T-helper 22 cell (primary cell): ENCODE measurements at regions not wholly inside any gene's neighbourhood (a gene's known extent, or its start where the extent isn't known, plus 50 kb on each side); places are given as distances from the start of the nearest gene placed in this dataset.

Source experiments
- DNase-seq: peaks from one replicate; pipeline ENCODE4 v3.0.0-alpha.2; 2020; ENCODE audit warnings: low read depth

DNA sequence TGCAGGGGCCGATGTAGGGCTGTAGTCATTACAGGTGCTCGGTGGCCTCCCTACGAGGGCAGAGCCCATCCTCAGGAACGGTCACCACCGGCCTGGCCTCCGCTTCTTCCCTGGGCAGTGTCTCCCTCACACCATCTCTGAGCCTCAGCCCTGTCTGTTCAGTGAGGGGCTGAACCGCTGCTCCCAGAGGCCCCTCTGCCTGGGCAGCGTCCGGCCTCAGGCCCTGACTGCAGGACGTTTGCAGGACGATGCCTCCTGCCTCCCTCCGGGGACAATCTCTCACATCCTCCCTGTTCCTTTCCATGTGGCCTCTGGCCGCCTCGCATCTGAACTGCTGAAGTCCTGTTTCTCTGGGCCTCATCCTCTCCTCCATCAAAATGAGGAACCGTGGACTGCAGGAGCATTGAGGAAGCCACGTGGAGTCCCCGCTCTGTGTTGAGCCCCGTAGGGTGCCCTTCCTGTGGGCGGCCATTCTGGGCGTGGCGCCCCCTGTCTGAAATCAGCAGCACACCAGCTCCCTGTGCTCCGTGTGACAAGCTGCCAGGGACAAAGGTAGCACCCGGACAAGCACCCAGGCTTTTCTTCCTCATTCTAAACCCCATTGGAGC is 933.5 kb downstream of the BRD1 start:
- no peak for DNase-seq

DNA sequence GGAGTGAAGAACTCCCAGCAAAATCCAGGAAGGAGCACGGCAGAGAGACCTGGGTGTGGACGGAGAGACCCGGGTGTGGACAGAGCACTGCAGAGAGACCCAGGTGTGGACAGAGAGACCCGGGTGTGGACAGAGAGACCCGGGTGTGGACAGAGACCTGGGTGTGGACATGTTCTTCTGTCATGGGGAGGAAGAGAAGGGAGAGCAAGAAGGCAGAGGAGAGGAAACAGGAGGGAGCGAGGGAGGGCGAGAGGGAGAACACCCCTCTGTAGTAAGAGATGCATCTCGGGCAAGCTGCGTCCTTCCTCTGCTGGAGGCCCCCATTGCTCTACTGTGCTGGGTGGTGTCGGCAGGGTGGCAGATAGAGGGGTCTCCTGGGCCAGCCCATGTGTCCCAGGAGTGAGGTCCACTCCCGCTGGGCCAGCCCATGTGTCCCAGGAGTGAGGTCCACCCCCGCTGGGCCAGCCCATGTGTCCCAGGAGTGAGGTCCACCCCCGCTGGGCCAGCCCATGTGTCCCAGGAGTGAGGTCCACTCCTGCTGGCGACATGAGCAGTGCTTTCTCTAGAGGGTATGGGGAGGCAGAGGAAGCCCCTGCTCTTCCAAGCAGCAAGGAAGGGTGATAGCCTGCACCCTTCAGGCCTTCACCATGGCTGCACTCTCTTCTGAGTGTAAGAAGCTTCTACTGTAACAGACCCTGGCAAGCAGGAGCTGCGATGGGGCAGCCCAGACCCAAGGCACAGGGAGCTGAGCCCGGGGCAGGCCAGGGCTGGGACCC is 934.2 kb downstream of the BRD1 start:
- no peak for DNase-seq

DNA sequence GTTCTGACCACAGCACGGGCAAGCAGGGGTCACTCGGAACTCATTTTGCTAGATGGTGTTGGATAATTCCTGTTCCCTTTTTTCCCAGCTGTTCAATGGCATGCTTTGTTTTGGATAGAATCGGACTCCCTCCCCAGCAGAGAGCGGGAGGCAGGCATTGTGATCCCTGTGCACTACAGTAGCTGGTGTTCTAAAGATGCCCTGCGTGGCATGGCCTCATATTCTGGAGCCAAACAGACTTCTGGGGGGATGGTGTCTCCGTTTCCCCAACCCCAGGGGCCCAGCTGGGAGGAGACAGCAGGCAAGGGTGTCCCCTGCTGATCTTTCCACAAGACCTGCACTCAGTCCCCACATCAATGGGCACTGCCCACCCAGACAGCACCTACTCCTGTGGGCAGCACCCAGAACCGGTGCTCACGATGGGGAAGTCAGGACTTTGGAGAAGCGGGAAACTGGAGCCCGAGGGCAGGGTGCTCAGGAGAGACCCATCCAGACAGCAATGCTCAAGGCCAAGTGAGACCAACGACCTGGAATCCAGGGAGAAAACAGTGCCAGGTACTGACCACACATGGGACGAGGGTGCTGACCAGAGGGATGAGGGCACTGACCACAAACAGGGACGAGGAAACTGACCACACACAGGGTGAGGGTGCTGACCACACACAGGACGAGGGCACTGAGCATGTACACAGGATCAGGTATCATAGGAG is 934.9 kb downstream of the BRD1 start:
- DNase-seq: no peak

DNA sequence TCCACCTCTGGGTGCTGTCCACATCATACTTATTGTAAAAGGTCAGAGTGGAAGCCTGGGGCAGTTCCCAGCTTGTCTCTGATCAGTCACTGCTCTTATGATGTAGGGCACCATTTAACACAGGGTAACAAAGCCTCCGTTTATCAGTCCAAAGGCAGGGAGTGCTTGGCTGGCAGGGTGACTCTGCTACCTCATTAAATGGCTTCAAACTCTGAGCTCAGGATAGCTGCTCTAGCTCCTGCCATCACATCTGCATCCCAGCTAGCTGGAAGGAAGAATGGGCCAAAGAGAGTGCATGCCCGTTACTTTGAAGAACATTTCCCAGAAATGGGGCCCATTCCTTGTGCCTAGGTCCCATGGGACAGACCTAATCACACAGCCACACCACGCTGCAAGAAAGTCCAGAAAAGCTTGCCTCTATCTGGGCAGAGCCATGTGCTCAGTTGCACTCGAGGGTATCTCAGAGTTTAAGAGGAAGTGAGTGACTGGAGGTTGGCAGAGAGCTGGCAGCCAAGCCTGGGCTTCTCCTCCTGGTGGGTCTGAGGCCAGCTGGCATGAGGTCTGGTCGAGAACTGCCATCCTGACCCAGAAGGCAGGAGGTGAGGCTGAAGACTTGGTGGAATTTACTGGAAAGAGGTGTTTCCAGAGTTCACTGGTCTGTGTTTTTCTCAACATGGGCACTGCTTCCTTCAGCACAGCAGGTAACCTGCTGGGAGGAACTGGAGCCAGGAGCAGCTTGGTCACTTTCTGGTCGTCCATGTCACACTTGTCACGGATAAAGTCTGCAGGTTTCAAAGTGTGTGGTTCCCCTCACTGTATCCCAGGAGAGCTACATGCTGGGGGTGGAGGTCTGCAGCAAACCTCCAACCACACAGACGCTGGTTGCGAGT is 935.7 kb downstream of the BRD1 start:
- no peak for DNase-seq

DNA sequence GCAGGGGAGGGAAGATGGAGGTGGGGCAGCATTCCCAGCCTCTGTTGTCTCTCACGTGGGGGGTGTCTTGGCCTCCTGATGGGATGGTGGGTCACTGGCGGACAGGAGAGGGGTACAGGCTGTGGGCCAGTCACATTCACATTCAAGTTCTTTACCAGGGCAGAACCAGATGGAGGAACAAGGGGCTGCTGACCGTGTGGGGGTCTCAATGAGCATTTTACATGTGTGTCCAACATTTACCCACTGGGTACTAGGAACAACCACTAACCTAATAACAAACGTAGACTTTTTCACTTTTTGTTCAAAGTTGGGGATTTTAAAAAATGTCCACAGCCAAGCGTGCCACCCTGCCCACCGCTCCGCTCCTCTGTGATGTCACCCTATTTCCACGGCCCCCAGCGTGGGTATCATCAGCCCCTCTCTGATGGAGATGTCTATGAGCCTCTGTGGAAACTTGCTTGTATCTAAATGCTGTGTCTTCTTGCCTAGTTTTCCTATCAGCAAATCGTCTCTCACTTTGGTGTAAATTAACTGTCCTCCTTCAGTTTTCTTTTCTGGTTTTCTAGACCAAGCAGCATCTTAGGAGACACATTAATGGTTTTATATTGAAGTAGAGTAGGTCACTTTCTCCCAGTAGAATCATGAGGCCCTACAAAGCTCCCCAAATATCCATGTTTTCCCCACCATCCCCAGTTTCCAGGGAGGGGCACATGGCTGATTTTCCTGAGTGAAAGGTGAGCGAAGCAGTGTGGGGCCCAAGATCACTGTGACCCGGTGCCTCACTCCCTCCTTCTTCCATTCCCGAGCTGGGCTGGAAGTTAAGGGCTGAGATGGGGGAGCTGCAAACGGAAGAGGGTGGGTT is 936.7 kb downstream of the BRD1 start:
- no peak for DNase-seq

DNA sequence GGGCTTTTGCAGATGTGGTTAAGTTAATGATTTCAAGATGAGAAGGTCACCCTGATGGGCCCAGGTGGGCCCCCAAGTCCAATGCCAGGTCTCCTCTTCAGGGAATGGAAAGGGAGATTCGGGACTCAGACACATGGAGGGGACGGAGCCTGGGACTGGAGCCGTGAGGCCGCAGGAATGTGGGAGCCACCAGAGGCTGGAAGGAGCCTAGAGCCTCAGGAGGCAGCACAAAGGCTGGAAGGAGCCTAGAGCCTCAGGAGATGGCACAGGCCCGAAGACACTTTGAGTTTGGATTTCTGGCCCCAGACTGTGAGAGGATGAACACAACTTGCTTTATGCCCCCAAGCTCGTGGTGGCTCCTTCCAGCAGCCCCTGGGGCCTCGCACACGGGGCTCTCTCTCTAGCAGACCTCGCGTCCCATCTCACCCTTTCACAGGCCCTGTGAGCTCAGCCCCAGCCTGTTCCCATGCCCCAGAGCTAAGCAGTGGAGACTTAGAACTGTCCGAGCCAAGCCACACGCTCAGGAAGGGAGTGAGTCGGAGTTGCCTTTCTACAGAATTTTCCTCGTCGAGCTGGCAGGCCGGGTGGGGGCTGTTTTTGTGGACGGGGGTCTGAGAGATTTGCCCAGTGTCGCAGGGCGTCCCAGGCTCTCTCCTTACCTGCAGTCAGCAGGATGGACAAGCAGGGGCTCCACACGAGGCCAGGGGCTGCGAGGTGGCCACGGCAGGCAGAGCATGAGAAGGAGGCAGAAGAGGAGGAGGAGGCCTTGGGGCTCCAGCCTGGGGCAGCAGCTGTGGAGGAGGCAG is 937.6 kb downstream of the BRD1 start:
- no peak for DNase-seq

DNA sequence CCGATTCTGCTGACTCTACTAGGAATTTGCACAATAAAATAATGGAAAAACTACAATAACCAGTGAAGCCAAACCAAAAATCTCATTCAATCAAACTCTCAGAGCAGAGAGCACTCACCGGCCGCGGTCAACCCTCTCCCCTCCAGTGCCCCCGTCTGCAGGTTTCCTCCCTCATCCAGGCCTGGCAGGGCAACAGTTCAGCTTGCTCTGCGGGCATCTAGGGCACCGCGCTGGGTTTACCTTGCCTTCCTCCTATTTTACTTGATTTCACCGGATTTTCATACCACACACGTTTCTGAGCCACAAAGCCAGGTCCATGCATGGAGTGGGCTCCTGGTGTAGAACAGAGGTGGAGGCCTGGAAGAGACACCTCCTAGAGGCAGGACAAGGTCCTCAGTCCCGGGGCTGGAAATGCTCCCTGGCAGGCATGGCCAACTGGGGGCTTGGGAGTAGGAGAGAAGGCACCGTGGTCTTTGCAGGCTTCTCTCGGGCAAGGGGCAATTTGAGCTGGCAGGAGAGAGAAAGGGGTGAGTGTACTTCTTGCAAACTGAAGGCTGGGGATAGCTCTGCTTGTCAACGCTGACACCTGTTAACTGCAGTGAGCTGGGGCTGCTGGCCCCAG is 938.4 kb downstream of the BRD1 start:
- DNase-seq: no peak

DNA sequence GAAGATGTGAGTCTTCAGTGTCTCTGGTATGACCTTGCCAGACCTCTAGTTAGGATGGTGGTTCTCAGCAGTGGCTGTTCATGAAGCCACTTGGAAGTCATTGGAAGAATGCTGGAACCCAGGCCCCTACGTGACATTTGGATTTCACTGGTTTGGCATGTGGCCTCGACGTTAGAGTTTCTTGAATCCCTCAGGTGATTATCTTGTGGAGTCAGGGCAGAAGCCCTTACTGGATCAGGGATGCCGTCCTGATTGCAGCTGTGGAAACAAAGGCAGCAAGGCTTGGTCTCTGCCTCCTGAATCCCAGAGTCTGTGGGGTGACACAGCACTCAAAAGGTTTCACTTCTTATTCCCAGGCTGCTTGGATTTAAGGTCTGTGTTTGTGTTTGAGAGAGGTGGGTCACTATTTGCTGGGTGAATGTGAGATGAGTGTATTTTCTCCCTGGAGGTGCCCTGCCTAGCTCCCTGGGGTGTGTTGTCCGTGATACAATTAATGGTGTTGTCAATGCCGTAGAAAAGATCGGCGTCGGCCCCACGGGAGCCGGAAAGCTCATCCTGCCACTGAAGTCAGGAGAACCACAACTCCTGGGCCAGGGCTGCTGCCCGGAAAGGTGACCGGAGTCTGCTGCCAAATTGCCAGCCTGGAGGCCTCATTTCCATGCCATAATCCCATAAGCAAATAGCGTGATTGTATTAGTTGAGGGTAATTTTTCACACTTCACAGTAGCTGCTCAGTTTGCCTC is 939.0 kb downstream of the BRD1 start:
- no peak for DNase-seq

DNA sequence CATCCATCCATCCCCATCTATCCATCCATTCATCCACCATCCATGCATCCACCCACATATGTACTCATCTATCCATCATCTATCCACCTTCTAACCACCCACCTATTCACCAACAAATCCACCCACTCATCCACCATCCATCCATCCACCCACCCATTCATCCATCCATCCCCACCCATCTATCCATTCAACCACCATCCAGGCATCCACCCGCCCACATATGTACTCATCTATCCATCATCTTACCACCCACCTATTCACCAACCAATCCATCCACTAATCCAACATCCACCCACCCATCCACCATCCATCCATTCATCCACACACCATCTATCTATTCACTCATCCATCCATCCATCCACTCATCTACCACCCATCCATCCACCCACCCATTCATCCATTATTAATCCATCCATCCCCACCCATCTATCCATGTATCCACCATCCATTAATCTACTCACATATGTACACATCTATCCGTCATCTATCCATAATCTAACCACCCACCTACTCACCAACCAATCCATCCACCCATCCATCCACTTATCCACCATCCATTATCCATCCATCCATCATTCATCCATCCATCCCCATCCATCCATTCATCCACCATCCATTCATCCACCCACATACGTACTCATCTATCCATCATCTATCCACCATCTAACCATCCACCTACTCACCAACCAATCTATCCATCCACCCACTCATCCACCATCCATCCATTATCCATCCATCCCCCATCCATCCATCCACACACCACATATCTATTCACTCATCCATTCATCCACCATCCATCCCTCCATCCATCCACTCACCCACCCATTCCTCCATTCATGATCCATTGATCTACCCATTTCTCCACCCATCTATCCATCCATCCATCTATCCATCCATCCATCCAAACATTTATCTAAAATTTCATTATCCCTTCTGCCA is 940.0 kb downstream of the BRD1 start:
- no peak for DNase-seq

DNA sequence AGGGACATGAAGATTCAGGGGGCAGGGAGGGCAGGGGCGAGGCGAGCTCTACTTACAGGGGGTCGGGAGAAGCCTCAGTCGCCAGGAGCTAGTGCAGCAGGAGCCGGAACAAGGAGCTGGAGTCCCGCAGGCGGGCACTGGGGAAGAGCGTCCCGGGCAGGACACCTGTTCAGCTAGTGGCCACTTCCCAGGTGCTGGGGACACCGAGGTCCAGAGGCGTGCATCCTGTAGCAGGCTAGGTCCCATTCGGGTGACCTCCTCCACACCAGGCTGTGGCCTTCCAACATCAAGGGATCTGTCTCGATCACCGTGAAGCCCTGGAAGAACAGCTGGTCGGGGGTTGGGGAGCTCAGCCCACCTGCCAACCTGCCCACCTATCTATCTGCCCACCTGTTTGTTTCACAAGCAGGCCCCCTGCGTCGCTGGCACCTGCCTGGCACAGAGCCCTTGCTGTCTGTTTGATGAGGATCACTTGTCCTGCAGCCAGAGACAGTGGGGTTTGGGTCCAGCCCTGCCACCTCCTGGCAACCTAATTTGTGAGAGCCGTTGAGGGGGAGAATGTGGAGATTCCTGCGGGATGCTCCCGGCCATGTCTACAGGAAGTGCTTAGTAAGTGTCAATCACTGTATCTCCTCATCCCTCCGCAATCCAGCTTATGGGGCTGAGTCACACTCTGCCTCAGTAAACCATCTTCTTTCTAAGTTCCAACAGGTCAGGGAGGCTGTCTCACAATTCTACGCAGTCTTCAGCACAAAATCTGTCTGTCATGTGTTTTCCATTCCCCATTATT is 940.9 kb downstream of the BRD1 start:
- DNase-seq: no peak

DNA sequence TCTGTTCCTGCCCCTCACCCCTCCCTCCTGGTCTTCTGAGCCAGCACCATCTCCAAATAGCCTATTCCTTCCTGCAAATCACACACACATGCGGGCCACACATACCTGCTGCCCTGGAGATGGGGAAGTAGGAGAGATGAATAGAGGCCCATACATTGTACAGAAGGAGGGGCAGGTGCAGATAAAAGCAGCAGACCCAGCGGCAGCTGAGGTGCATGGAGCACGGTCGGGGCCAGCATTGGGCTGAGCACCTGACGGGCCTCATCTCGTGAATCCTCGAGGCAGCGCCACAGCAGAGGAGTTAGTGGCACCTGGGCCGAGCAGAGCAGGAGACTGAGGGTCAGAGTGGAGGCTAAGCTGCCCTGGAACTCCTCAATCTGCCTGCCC is 941.8 kb downstream of the BRD1 start:
- DNase-seq: no peak

DNA sequence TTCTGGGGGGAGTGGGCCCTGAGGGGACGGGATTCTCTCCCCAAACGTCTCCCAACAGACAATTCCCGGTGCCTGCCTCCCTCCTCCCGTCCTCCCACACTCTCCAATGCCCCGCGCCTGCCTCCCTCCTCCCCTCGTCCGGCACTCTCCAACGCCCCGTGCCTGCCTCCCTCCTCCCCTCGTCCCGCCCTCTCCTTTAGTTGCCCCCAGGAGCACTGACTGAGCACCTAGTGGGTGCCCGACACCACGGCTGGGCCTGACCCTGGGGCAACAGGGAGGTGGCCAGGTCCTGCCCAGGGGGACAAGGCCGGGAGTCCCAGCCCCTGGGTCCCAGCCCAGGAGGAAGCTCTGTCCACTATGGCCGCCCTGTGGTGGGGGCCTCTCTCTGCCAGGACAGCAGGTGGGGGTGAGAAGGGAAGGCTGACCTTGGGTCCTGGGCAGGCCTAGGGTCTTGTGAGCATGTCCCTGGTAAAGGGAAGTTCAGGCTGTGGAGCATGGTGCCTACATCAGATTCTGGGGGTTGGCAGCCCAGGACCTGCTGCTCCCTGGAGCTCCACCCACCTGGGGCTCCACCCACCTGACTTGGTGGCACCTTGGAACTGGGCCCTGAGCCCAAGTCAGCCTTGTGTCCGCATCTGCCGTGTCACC is 942.3 kb downstream of the BRD1 start:
- no peak for DNase-seq

DNA sequence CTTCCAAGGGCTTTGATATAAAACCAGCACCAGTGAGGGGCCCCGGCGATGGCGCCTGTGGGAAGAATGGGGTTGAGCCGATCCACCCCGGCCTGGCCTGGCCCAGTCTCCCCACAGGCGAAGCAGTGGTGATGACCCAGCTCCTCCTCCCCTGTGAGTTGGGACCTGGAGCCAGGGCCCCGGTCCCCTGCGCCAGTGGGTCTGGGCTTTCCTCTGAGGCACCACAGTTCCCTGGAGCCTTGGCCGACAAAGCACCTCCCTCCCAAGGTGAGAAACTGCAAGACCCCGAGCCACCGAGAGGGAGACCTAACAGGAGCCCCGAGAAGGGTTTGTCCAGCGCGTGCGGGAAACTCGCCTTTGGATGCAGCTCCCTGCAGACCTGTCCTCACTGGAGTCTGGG is 942.9 kb downstream of the BRD1 start:
- no peak for DNase-seq

DNA sequence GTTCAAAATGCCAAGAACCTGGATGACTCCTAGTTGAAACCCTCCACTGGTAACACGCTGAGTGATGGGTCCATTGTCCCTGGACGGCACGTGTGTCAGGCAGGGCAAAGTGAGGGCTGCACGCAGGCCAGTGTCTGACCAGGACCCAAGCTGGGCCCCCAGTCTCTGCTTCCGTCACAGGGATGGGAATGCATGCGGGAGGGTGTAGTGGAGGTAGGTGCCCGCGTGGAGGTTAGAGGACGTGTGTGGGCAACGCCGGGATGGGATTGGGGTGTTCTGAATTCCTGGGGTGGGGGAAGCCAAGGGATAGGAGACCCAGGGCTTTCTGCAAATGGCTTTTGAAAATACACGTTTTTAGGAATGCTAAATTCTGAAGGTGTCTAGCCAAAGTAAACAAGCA is 943.3 kb downstream of the BRD1 start:
- DNase-seq: no peak

DNA sequence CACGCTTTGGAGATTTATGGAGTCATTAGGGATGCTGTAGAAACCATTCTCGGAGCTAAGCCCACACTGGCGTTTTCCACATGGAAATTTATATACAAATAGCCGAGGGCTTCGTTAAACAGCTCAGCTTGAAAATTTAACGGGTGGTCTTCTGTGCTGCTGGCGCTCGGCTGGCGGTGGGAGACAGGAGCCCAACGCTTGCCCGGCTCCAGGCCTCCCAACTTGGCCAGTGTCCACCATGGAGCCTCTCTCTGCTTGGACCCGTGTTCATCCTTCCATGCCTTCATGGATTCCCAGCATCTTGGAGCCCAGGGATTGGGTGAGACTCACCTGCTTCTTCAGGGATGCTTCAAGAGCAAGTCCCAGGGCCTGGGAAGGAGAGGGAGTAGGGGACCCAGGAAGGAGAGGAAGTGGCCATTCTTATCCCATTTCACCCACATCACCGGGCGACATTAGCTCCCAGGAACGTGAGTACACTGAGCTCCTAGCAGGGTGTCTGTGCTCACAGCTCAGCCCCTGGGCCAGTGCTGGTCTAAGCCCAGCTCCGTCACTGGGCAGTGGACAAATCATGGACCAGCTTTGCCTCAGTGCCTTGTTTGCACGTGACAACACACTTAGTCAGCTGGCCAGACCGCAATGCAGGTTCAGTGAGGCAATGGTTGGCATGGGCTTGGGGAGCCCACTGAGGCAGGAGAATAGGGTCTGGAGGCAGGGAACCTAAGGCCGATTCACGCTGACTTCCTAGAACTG is 944.3 kb downstream of the BRD1 start:
- no peak for DNase-seq

DNA sequence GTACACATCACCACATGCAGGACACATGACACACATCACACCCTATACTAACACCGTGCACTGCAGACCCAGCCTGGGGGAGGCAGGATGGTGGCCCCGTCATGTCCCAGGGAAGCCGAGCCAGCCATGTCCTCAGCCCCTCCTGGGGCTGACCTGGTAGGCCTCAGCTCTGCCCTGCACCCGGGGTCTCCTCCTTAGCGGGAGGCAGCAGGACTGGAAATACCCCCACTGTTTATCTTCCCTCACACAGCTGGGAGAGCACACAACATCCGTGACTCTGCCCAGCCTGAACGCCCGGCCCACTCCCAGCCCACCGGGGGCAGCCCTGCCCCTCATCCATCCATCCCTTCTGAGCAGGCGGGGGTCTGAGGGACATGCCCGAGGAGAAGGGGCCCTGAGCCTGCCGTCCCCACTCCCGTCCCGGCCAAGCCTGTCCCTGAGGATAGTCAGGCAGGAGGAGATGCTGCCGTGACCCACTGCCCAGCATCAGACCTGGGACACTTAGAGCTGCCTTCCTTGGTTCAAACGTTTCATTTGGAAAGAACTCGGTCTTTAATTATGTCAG is 945.0 kb downstream of the BRD1 start:
- no peak for DNase-seq
